ENCODE measurements at regions not wholly inside any gene's neighbourhood (a gene's known extent, or its start where the extent isn't known, plus 50 kb on each side); places are given as distances from the start of the nearest gene placed in this dataset.

DNA sequence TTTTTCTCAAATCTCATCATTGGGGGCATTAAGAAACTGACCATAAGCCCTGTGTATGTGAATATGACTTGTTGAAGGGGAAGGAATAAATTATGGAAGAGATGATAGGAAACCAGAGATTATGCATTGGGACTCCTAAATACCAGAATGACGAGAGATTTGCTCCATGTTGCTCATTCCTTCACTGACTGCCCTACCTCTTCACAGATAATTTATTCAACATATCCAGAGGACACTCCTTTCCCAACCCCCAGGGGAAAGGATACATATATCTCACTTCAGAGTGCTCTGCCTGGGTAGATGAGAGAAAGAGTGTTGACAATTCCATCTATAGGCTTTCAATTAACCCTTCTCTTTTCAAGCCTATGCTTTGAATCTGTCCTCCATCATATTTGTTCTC, 145.3 kb upstream of the RHOBTB1 start:
- no peak for TF ChIP-seq EZH2 (IDR thresholded peaks at IDR 0.05; ENCODE audit: insufficient read depth, poor library complexity, severe bottlenecking)
- TF ChIP-seq EZH2phosphoT487 (IDR thresholded peaks at IDR 0.05; ENCODE audit: insufficient read depth, low read depth): no peak
